ENCODE measurements at regions not wholly inside any gene's neighbourhood (a gene's known extent, or its start where the extent isn't known, plus 50 kb on each side); places are given as distances from the start of the nearest gene placed in this dataset.
"Not testable (repeated sequence)": the region's sequence is repeated elsewhere in the genome, so short reads cannot be mapped to it uniquely, and the experiment has no call there.

DNA sequence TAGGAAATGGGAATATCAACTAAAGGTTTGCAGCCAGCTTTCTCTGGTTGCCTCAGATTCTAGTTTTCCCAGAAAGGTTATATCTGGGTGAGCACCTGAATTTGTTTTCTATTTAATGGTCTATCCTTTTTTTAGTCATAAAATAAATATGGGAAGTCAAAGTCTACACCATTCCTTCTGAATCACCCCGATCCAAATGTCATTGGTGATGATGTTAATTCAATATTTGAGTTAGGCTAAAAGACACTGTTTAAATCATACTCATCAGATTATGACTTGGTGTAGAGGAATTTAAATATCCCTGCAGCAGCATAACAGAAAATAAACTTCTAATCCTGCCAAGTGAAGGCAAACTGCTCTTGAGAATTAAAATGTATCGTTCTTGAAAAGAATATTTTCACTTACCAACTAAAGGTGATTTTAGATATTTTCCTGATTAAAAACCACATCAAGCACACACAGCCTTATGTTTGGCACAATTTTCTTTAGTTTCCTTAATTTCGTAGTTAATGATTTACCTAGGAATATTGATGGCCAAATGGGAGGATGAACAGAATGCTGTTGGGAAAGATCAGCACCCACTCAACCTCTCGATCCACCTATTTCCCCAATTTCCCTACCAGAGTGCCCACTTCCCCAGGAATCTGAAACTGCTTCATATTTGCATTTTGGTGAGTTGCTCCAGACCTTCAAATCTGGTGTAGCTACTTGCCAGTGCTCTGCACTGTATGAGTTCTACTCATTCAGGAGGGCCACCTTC is 103.1 kb upstream of the TSLP start:
- Histone ChIP-seq H3K4me1 (ENCODE audit: control insufficient read depth in 2 of 2, insufficient read depth in 2 of 2, low read length in 1 of 2) (peaks cover 0 to 2% of the 10 kb centered on the region in 2 donors), H3K9me3 (ENCODE audit: control insufficient read depth in 2 of 2, insufficient read depth in 1 of 2, low read depth in 1 of 2, low read length in 1 of 2) (no peaks in the 10 kb centered on the region), H3K27me3 (ENCODE audit: control insufficient read depth in 1 of 2, insufficient read depth in 2 of 2, low read length in 2 of 2) (no peaks in the 10 kb centered on the region), H3K36me3 (ENCODE audit: control insufficient read depth in 2 of 2, insufficient read depth in 2 of 2, low read length in 1 of 2) (no peaks in the 10 kb centered on the region), H3K27ac (ENCODE audit: low read depth in 2 of 2, low read length in 1 of 2) (no peak overlapping the region), H3K4me3 (ENCODE audit: low read depth in 1 of 2, low read length in 2 of 2) (no peak overlapping the region)
- WGBS, 2 donors, result 52 to 61% methylated on average over 4 of the region's 4 CpGs

DNA sequence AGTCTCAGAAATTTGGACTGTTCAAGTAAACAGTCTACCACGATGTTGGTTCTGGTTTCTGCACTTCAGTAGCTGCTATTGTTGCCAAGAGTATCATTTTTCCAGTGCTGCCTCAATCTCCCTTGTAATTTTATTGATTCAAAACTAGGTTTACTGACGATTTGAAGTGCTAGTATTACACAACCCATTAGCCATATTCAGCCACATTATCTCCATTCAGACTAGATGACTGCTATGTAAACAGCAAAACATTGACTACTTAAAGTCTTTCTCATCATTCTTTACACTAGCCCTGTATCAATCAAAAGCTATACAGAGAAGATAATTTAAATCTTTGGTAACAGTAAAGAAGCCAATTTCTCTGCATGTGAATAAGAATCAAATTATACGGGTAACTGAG is 102.0 kb upstream of the TSLP start:
- H3K4me3 ChIP-seq (ENCODE audit: low read depth in 1 of 2, low read length in 2 of 2), result no peak overlapping the region
- no peaks in the 10 kb centered on the region for H3K27me3 ChIP-seq (ENCODE audit: control insufficient read depth in 1 of 2, insufficient read depth in 2 of 2, low read length in 2 of 2)
- peaks cover 0 to 2% of the 10 kb centered on the region in 2 donors for H3K4me1 ChIP-seq (ENCODE audit: control insufficient read depth in 2 of 2, insufficient read depth in 2 of 2, low read length in 1 of 2)
- H3K9me3 ChIP-seq (ENCODE audit: control insufficient read depth in 2 of 2, insufficient read depth in 1 of 2, low read depth in 1 of 2, low read length in 1 of 2), result no peaks in the 10 kb centered on the region
- no peak overlapping the region for H3K27ac ChIP-seq (ENCODE audit: low read depth in 2 of 2, low read length in 1 of 2)
- H3K36me3 ChIP-seq (ENCODE audit: control insufficient read depth in 2 of 2, insufficient read depth in 2 of 2, low read length in 1 of 2), result no peaks in the 10 kb centered on the region
- WGBS, 2 donors, result 61 to 66% methylated on average over 3 of the region's 3 CpGs

DNA sequence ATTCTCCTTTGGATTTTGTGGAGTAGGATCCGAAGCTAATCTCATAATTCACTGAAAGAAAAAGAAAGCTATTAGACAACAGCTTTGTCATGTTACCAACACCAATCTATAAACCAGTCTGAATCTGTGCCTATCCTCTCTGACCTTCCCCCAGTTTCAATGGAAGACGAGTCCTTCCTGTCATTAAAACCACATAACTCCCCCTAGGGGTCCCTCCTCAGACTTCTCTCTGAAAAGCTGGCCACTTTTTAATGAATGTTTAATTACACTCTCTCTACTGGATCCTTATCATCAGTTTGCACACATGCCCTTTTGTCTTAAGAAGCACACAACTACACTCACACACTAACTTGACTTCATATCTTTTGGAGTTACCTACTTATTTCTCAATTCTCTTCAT is 98.0 kb upstream of the TSLP start:
- H3K4me3 ChIP-seq (ENCODE audit: low read depth in 1 of 2, low read length in 2 of 2), result no peak overlapping the region
- H3K9me3 ChIP-seq (ENCODE audit: control insufficient read depth in 2 of 2, insufficient read depth in 1 of 2, low read depth in 1 of 2, low read length in 1 of 2), result no peaks in the 10 kb centered on the region
- H3K27me3 ChIP-seq (ENCODE audit: control insufficient read depth in 1 of 2, insufficient read depth in 2 of 2, low read length in 2 of 2), result no peaks in the 10 kb centered on the region
- no peak overlapping the region for H3K27ac ChIP-seq (ENCODE audit: low read depth in 2 of 2, low read length in 1 of 2)
- no peaks in the 10 kb centered on the region for H3K36me3 ChIP-seq (ENCODE audit: control insufficient read depth in 2 of 2, insufficient read depth in 2 of 2, low read length in 1 of 2)
- H3K4me1 ChIP-seq (ENCODE audit: control insufficient read depth in 2 of 2, insufficient read depth in 2 of 2, low read length in 1 of 2), result no peaks in the 10 kb centered on the region
- WGBS, 2 donors, result 60 to 63% methylated on average over 2 of the region's 2 CpGs

DNA sequence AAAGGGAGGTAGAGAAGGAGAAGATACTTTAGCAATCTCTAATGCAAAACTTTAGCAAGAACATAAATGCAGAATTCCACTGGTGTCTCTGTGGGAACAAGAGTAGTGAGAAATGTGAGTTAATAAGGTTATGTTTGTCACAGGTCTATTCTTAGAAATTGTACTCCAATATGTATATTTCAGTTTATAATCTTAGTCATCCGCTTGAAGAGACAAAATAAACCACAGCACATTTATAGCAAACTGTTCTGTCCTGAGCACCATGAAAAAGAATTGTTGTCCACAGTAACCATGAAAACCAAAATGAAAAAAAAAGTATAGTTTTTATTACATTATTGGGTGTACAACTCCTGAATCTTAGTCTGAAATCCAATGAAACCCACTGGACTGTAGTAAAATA is 93.6 kb upstream of the TSLP start:
- Histone ChIP-seq H3K27ac (ENCODE audit: low read depth in 2 of 2, low read length in 1 of 2) (no peak overlapping the region), H3K4me3 (ENCODE audit: low read depth in 1 of 2, low read length in 2 of 2) (no peak overlapping the region), H3K4me1 (ENCODE audit: control insufficient read depth in 2 of 2, insufficient read depth in 2 of 2, low read length in 1 of 2) (no peaks in the 10 kb centered on the region), H3K36me3 (ENCODE audit: control insufficient read depth in 2 of 2, insufficient read depth in 2 of 2, low read length in 1 of 2) (no peaks in the 10 kb centered on the region), H3K27me3 (ENCODE audit: control insufficient read depth in 1 of 2, insufficient read depth in 2 of 2, low read length in 2 of 2) (no peaks in the 10 kb centered on the region), H3K9me3 (ENCODE audit: control insufficient read depth in 2 of 2, insufficient read depth in 1 of 2, low read depth in 1 of 2, low read length in 1 of 2) (no peaks in the 10 kb centered on the region)
- 70 to 78% methylated on average over 1 of the region's 1 CpG for WGBS, 2 donors

DNA sequence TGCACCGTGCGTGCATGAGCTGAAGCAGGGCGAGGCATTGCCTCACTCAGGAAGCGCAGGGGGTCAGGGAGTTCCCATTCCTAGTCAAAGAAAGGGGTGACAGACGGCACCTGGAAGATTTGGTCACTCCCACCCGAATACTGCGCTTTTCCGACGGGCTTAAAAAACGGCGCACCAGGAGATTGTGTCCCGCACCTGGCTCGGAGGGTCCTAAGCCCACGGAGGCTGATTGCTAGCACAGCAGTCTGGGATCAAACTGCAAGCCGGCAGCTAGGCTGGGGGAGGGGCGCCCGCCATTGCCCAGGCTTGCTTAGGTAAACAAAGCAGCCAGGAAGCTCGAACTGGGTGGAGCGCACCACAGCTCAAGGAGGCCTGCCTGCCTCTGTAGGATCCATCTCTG is 85.6 kb upstream of the TSLP start:
- not testable (repeated sequence) for H3K27me3 ChIP-seq (ENCODE audit: control insufficient read depth in 1 of 2, insufficient read depth in 2 of 2, low read length in 2 of 2); H3K4me3 ChIP-seq (ENCODE audit: low read depth in 1 of 2, low read length in 2 of 2); H3K9me3 ChIP-seq (ENCODE audit: control insufficient read depth in 2 of 2, insufficient read depth in 1 of 2, low read depth in 1 of 2, low read length in 1 of 2); H3K4me1 ChIP-seq (ENCODE audit: control insufficient read depth in 2 of 2, insufficient read depth in 2 of 2, low read length in 1 of 2); H3K36me3 ChIP-seq (ENCODE audit: control insufficient read depth in 2 of 2, insufficient read depth in 2 of 2, low read length in 1 of 2); H3K27ac ChIP-seq (ENCODE audit: low read depth in 2 of 2, low read length in 1 of 2)
- 70 to 74% methylated on average over 18 to 19 of the region's 19 CpGs for WGBS, 2 donors

DNA sequence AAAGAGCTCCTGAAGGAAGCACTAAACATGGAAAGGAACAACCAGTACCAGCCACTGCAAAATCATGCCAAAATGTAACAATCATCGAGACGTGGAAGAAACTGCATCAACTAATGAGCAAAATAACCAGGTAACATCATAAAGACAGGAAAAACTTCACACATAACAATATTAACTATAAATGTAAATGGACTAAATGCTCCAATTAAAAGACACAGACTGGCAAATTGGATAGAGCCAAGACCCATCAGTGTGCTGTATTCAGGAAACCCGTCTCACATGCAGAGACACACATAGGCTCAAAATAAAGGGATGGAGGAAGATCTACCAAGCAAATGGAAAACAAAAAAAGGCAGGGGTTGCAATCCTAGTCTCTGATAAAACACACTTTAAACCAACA is 83.9 kb upstream of the TSLP start:
- H3K4me1 ChIP-seq (ENCODE audit: control insufficient read depth in 2 of 2, insufficient read depth in 2 of 2, low read length in 1 of 2); H3K27ac ChIP-seq (ENCODE audit: low read depth in 2 of 2, low read length in 1 of 2); H3K4me3 ChIP-seq (ENCODE audit: low read depth in 1 of 2, low read length in 2 of 2); H3K9me3 ChIP-seq (ENCODE audit: control insufficient read depth in 2 of 2, insufficient read depth in 1 of 2, low read depth in 1 of 2, low read length in 1 of 2); H3K27me3 ChIP-seq (ENCODE audit: control insufficient read depth in 1 of 2, insufficient read depth in 2 of 2, low read length in 2 of 2); H3K36me3 ChIP-seq (ENCODE audit: control insufficient read depth in 2 of 2, insufficient read depth in 2 of 2, low read length in 1 of 2): not testable (repeated sequence)
- WGBS, 2 donors, result 93 to 95% methylated on average over 3 of the region's 3 CpGs

DNA sequence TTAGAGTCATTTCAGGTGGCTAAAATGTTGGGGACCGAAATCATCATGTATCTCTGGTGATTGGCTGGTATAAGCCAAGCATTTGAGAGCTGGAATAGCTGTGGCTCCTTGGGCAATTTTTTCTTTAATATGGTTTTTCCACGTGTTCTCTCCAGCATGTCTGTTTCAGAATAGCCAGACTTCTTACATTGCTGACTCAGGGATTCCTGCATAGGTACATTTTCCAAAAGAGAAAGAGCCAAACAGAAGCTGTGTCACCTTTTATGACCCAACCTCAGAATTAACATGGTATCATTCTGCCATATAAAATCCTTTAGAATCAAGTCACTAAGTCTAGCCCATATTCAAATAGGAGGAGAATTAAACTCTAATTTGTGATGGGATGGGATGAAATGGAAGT is 74.8 kb upstream of the TSLP start:
- no peaks in the 10 kb centered on the region for H3K27me3 ChIP-seq (ENCODE audit: control insufficient read depth in 1 of 2, insufficient read depth in 2 of 2, low read length in 2 of 2)
- no peak overlapping the region for H3K27ac ChIP-seq (ENCODE audit: low read depth in 2 of 2, low read length in 1 of 2)
- 65 to 66% methylated on average over 2 of the region's 2 CpGs for whole genome bisulfite sequencing, 2 donors
- no peaks in the 10 kb centered on the region for H3K4me1 ChIP-seq (ENCODE audit: control insufficient read depth in 2 of 2, insufficient read depth in 2 of 2, low read length in 1 of 2)
- H3K9me3 ChIP-seq (ENCODE audit: control insufficient read depth in 2 of 2, insufficient read depth in 1 of 2, low read depth in 1 of 2, low read length in 1 of 2), result no peaks in the 10 kb centered on the region
- H3K4me3 ChIP-seq (ENCODE audit: low read depth in 1 of 2, low read length in 2 of 2), result no peak overlapping the region
- H3K36me3 ChIP-seq (ENCODE audit: control insufficient read depth in 2 of 2, insufficient read depth in 2 of 2, low read length in 1 of 2), result no peaks in the 10 kb centered on the region

- 83 to 91% methylated on average over 3 of the region's 3 CpGs for WGBS, 2 donors
- no peaks in the 10 kb centered on the region for H3K9me3 ChIP-seq (ENCODE audit: control insufficient read depth in 2 of 2, insufficient read depth in 1 of 2, low read depth in 1 of 2, low read length in 1 of 2)
- H3K4me1 ChIP-seq (ENCODE audit: control insufficient read depth in 2 of 2, insufficient read depth in 2 of 2, low read length in 1 of 2), result no peaks in the 10 kb centered on the region
- H3K27ac ChIP-seq (ENCODE audit: low read depth in 2 of 2, low read length in 1 of 2), result no peak overlapping the region
- H3K36me3 ChIP-seq (ENCODE audit: control insufficient read depth in 2 of 2, insufficient read depth in 2 of 2, low read length in 1 of 2), result no peaks in the 10 kb centered on the region
- H3K27me3 ChIP-seq (ENCODE audit: control insufficient read depth in 1 of 2, insufficient read depth in 2 of 2, low read length in 2 of 2), result no peaks in the 10 kb centered on the region
- H3K4me3 ChIP-seq (ENCODE audit: low read depth in 1 of 2, low read length in 2 of 2), result no peak overlapping the region
These were observed 69.5 kb upstream of the TSLP start for GRCh38 chr5:111002036-111002435.

- H3K27ac ChIP-seq (ENCODE audit: low read depth in 2 of 2, low read length in 1 of 2), result no peak overlapping the region
- 91% methylated on average over 1 of the region's 1 CpG for WGBS, 2 donors
- H3K4me1 ChIP-seq (ENCODE audit: control insufficient read depth in 2 of 2, insufficient read depth in 2 of 2, low read length in 1 of 2), result no peaks in the 10 kb centered on the region
- H3K27me3 ChIP-seq (ENCODE audit: control insufficient read depth in 1 of 2, insufficient read depth in 2 of 2, low read length in 2 of 2), result no peaks in the 10 kb centered on the region
- H3K4me3 ChIP-seq (ENCODE audit: low read depth in 1 of 2, low read length in 2 of 2), result no peak overlapping the region
- no peaks in the 10 kb centered on the region for H3K9me3 ChIP-seq (ENCODE audit: control insufficient read depth in 2 of 2, insufficient read depth in 1 of 2, low read depth in 1 of 2, low read length in 1 of 2)
- no peaks in the 10 kb centered on the region for H3K36me3 ChIP-seq (ENCODE audit: control insufficient read depth in 2 of 2, insufficient read depth in 2 of 2, low read length in 1 of 2)
These were observed 67.9 kb upstream of the TSLP start for GRCh38 chr5:111003623-111004022.

DNA sequence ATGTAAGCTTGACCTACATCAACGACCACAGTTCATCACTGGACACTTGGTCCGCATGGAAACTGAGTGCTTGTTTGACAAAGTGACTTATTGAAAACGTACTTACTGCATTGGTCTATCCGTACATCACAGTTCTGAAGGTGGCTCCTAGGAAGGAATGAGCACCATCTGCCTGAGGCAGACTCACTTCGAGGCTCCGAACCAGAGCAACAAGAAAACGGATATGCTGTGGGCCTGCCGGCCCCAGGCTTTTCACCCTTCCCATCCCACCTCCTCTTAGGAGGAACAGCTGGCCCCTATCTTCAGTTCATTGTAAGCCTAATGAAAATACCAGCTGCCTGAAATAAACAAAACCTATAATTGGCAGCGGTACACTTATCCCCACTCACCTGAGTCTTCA is 67.2 kb upstream of the TSLP start:
- Histone ChIP-seq H3K4me3 (ENCODE audit: low read depth in 1 of 2, low read length in 2 of 2) (no peak overlapping the region), H3K27me3 (ENCODE audit: control insufficient read depth in 1 of 2, insufficient read depth in 2 of 2, low read length in 2 of 2) (no peaks in the 10 kb centered on the region), H3K4me1 (ENCODE audit: control insufficient read depth in 2 of 2, insufficient read depth in 2 of 2, low read length in 1 of 2) (no peaks in the 10 kb centered on the region), H3K27ac (ENCODE audit: low read depth in 2 of 2, low read length in 1 of 2) (no peak overlapping the region), H3K36me3 (ENCODE audit: control insufficient read depth in 2 of 2, insufficient read depth in 2 of 2, low read length in 1 of 2) (no peaks in the 10 kb centered on the region), H3K9me3 (ENCODE audit: control insufficient read depth in 2 of 2, insufficient read depth in 1 of 2, low read depth in 1 of 2, low read length in 1 of 2) (no peaks in the 10 kb centered on the region)
- WGBS, 2 donors, result 76 to 78% methylated on average over 9 of the region's 9 CpGs

Data from esophagus (tissue), 2 donors.